ENCODE measurements at regions not wholly inside any gene's neighbourhood (a gene's known extent, or its start where the extent isn't known, plus 50 kb on each side); places are given as distances from the start of the nearest gene placed in this dataset.

DNA sequence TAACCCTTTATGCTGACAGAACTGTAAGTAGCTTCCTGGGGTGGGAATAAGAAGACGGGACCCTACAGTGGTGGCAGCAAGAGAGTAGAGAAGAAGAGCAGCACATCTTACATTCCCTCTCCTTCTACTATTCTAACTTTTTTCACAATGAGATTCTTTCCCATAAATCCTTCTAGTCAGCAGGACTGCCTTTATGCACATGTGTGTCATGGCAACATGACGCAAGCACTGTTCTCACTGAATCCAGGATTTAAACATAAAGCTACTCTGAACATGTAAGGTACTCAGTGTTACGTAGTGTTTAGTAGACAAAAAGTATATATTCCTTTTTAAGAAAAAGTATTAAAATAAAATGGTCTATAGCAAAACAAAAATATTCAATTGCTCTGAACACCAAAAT is 309.7 kb upstream of the LYPLAL1 start (continued):
- TF ChIP-seq, protein P1, sequence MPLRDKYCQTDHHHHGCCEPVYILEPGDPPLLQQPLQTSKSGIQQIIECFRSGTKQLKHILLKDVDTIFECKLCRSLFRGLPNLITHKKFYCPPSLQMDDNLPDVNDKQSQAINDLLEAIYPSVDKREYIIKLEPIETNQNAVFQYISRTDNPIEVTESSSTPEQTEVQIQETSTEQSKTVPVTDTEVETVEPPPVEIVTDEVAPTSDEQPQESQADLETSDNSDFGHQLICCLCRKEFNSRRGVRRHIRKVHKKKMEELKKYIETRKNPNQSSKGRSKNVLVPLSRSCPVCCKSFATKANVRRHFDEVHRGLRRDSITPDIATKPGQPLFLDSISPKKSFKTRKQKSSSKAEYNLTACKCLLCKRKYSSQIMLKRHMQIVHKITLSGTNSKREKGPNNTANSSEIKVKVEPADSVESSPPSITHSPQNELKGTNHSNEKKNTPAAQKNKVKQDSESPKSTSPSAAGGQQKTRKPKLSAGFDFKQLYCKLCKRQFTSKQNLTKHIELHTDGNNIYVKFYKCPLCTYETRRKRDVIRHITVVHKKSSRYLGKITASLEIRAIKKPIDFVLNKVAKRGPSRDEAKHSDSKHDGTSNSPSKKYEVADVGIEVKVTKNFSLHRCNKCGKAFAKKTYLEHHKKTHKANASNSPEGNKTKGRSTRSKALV (CRISPR knock-in tag; IDR thresholded peaks at IDR 0.05) = no peak
- TF ChIP-seq EEA1 (CRISPR knock-in tag; IDR thresholded peaks at IDR 0.05; ENCODE audit: borderline replicate concordance) = no peak
- no peak for TF ChIP-seq TMF1 (CRISPR knock-in tag; IDR thresholded peaks at IDR 0.05; ENCODE audit: low read depth)

DNA sequence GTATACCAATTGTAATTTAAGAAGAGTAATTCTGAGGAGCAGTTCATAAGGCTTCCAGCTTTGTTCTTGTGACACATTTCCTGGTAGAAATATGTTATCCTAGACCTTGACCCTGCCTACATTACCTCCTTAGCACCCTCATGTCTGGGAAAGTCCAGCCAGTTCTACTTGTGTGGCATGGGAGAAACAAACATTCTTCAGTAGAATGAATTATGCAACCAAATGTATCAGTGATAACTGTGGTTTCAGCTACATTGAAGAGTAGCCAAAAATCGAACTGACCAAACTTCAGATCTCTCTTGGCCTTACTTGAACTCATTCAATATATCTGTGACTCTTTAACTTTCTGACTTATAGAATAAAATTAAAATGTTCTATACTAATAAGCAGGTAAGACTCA is 308.1 kb upstream of the LYPLAL1 start:
- CTCF ChIA-PET (ENCODE audit: low intra/inter-chr PET ratio, low total read pairs) = no interaction called here
- WGBS (ENCODE audit: low lambda C conversion rate) = 0% methylated on average over 1 of the region's 1 CpG
- Histone ChIP-seq H3K9me3 (ENCODE audit: low read length) (no peaks in the 10 kb centered on the region), H3K4me2 (ENCODE audit: low read depth, low read length) (no peak overlapping the region), H3K36me3 (replicated peaks in 1 of 2; ENCODE audit: control insufficient read depth in 1 of 2, insufficient read depth in 2 of 2, low read length in 2 of 2) (no peaks in the 10 kb centered on the region), H3K27ac (ENCODE audit: extremely low read length, insufficient read depth, low read length) (no peak overlapping the region), H2AFZ (ENCODE audit: low read length) (no peak overlapping the region), H3K4me1 (ENCODE audit: insufficient read depth, low read length) (no peaks in the 10 kb centered on the region), H4K20me1 (ENCODE audit: insufficient read depth, low read length) (no peaks in the 10 kb centered on the region), H3K27me3 (ENCODE audit: control insufficient read depth in 1 of 2, insufficient read depth in 2 of 2, low read length in 2 of 2) (no peaks in the 10 kb centered on the region), H3K9ac (ENCODE audit: insufficient read depth, low read depth, low read length) (no peak overlapping the region), H3K4me3 (replicated peaks in 1 of 3; ENCODE audit: insufficient read depth in 1 of 3, low read depth in 2 of 3, low read length in 3 of 3) (no peak overlapping the region), H3K79me2 (ENCODE audit: insufficient read depth, low read length) (no peaks in the 10 kb centered on the region)
- DNase-seq (ENCODE audit: low spot score) = no peak
- no TSS peak for BruUV-seq (replicated peaks)
- no peak for FAIRE-seq
- intact Hi-C loops (cut with micrococcal nuclease; ENCODE audit: unreplicated experiment) = no loop called here
- TF ChIP-seq ZNF615 (CRISPR knock-in tag; IDR thresholded peaks at IDR 0.05; ENCODE audit: borderline replicate concordance) (no peak), KLF11 (CRISPR knock-in tag; IDR thresholded peaks at IDR 0.05) (no peak), CHCHD3 (CRISPR knock-in tag; IDR thresholded peaks at IDR 0.05) (no peak)
- no peak for ATAC-seq
- in situ Hi-C loops (cut with HindIII; ENCODE audit: extremely low pct_ligation_motif_present, low pct_unique_long_range_greater_than_20kb) = no loop called here
- POLR2A ChIA-PET = no interaction called here

DNA sequence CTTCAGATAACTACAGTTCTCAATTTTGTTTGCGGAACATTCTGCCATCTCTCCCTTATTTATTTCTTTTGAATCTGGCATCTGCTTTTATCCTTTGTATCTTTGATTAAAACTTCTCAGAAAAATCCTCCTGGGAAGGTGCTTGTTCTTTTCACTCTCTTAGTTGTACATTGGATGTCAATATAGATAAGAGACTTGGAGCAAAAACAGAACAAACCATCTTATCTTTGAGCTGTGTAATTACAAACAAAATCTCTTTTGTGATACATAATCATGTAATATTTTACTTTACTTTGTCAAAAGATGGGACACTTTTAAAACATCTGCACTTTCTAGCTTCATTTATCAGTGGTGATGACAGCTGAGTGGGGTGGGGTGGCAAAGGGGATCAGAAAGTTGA is 307.2 kb upstream of the LYPLAL1 start:
- Histone ChIP-seq H3K4me2 (ENCODE audit: low read depth, low read length) (no peak overlapping the region), H3K9ac (ENCODE audit: insufficient read depth, low read depth, low read length) (no peak overlapping the region), H3K27me3 (ENCODE audit: control insufficient read depth in 1 of 2, insufficient read depth in 2 of 2, low read length in 2 of 2) (no peaks in the 10 kb centered on the region), H3K4me1 (ENCODE audit: insufficient read depth, low read length) (no peaks in the 10 kb centered on the region), H3K4me3 (replicated peaks in 1 of 3; ENCODE audit: insufficient read depth in 1 of 3, low read depth in 2 of 3, low read length in 3 of 3) (no peak overlapping the region), H3K36me3 (replicated peaks in 1 of 2; ENCODE audit: control insufficient read depth in 1 of 2, insufficient read depth in 2 of 2, low read length in 2 of 2) (no peaks in the 10 kb centered on the region), H3K27ac (ENCODE audit: extremely low read length, insufficient read depth, low read length) (no peak overlapping the region), H2AFZ (ENCODE audit: low read length) (no peak overlapping the region), H4K20me1 (ENCODE audit: insufficient read depth, low read length) (no peaks in the 10 kb centered on the region), H3K9me3 (ENCODE audit: low read length) (no peaks in the 10 kb centered on the region), H3K79me2 (ENCODE audit: insufficient read depth, low read length) (no peaks in the 10 kb centered on the region)
- DNase-seq (ENCODE audit: low spot score) (no peak), FAIRE-seq (no peak), ATAC-seq (no peak)
- BruUV-seq (replicated peaks) = no TSS peak
- ChIA-PET POLR2A (no interaction called here), CTCF (ENCODE audit: low intra/inter-chr PET ratio, low total read pairs) (no interaction called here)
- WGBS (ENCODE audit: low lambda C conversion rate) = 88% methylated on average over 1 of the region's 1 CpG
- in situ Hi-C loops (cut with HindIII; ENCODE audit: extremely low pct_ligation_motif_present, low pct_unique_long_range_greater_than_20kb) (no loop called here), intact Hi-C loops (cut with micrococcal nuclease; ENCODE audit: unreplicated experiment) (no loop called here)
- TF ChIP-seq KLF12 (CRISPR knock-in tag; IDR thresholded peaks at IDR 0.05; ENCODE audit: borderline replicate concordance) (no peak), ZNF253 (CRISPR knock-in tag; IDR thresholded peaks at IDR 0.05; ENCODE audit: borderline replicate concordance) (no peak), SAFB2 (CRISPR knock-in tag; IDR thresholded peaks at IDR 0.05; ENCODE audit: borderline replicate concordance, low read depth) (no peak), ZNF383 (CRISPR knock-in tag; IDR thresholded peaks at IDR 0.05; ENCODE audit: borderline replicate concordance) (no peak), KMT2A (CRISPR knock-in tag; IDR thresholded peaks at IDR 0.05) (no peak), ZFP90 (CRISPR knock-in tag; IDR thresholded peaks at IDR 0.05; ENCODE audit: borderline replicate concordance) (no peak), TCF12 (IDR thresholded peaks at IDR 0.05) (no peak), TCF12 (CRISPR knock-in tag; IDR thresholded peaks at IDR 0.05) (no peak), ZNF263 (CRISPR knock-in tag; IDR thresholded peaks at IDR 0.05) (no peak), NR2C2 (CRISPR knock-in tag; IDR thresholded peaks at IDR 0.05; ENCODE audit: borderline replicate concordance) (no peak)
- TF ChIP-seq, protein P2, sequence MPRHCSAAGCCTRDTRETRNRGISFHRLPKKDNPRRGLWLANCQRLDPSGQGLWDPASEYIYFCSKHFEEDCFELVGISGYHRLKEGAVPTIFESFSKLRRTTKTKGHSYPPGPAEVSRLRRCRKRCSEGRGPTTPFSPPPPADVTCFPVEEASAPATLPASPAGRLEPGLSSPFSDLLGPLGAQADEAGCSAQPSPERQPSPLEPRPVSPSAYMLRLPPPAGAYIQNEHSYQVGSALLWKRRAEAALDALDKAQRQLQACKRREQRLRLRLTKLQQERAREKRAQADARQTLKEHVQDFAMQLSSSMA (CRISPR knock-in tag; IDR thresholded peaks at IDR 0.05) = no peak

Data from HepG2 (cell line).